Gastrocnemius medialis (tissue), 4 donors: ENCODE measurements at regions not wholly inside any gene's neighbourhood (a gene's known extent, or its start where the extent isn't known, plus 50 kb on each side); places are given as distances from the start of the nearest gene placed in this dataset.

ENCODE experiments used
- POLR2A ChIP-seq, 2 donors: fragments of 450-650 bp; IDR thresholded peaks; one replicate each; pipeline ENCODE4 v1.6.1; 2017; ENCODE audit warnings: antibody characterized with exemption in 2 of 2, mild to moderate bottlenecking in 2 of 2, moderate library complexity in 2 of 2
- TF ChIP-seq, protein P1 (sequence below), 5 experiments: fragments of 450-650 bp in 3 of 5; fragments of 200-600 bp in 2 of 5; sonication (generic) in 2 of 5; IDR thresholded peaks in 4 of 5; conservative IDR thresholded peaks in 1 of 5; 1 replicate in 4 of 5; 2 replicates in 1 of 5; pipeline ENCODE4 v1.5.1; 2016 to 2019; ENCODE audit warnings: antibody characterized with exemption in 5 of 5, mild to moderate bottlenecking in 3 of 5, moderate library complexity in 3 of 5

DNA sequence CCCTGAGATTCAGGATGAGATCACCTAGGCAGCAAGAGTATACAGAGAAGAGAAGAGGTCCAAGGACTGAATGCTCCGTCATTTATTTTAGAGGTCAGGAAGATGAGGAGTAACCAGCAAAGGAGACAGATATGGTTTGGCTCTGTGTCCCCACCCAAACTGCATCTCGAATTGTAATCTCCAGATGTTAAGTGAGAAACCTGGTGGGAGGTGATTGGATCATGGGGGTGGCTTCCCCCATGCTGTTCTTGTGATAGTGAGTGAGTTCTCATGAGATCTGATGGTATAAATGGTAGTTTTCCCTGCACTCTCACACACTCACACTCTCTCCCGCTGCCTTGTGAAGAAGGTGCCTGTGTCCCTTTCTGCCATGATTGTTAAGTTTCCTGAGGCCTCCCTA is 60.8 kb downstream of the MID1IP1 start:
- TF ChIP-seq, protein P1, sequence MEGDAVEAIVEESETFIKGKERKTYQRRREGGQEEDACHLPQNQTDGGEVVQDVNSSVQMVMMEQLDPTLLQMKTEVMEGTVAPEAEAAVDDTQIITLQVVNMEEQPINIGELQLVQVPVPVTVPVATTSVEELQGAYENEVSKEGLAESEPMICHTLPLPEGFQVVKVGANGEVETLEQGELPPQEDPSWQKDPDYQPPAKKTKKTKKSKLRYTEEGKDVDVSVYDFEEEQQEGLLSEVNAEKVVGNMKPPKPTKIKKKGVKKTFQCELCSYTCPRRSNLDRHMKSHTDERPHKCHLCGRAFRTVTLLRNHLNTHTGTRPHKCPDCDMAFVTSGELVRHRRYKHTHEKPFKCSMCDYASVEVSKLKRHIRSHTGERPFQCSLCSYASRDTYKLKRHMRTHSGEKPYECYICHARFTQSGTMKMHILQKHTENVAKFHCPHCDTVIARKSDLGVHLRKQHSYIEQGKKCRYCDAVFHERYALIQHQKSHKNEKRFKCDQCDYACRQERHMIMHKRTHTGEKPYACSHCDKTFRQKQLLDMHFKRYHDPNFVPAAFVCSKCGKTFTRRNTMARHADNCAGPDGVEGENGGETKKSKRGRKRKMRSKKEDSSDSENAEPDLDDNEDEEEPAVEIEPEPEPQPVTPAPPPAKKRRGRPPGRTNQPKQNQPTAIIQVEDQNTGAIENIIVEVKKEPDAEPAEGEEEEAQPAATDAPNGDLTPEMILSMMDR (IDR thresholded peaks at IDR 0.05 in 4 of 5, conservative IDR thresholded peaks at IDR 0.05 in 1 of 5): no peak
- no peak for TF ChIP-seq POLR2A (IDR thresholded peaks at IDR 0.05)
